SK-N-SH treated with all-trans-retinoic acid at 6 μM for 48 hours (cell line): ENCODE measurements at regions not wholly inside any gene's neighbourhood (a gene's known extent, or its start where the extent isn't known, plus 50 kb on each side); places are given as distances from the start of the nearest gene placed in this dataset.
"Not testable (repeated sequence)": the region's sequence is repeated elsewhere in the genome, so short reads cannot be mapped to it uniquely, and the experiment has no call there.

Experiments
- ATAC-seq: fragments of 200-7000 bp; cut with Tn5 transposase; 3 replicates; pipeline ENCODE4 v1.9.1; 2020; ENCODE audit warnings: mild to moderate bottlenecking, moderate library complexity
- ARNTL ChIP-seq: fragments of 450-650 bp; formaldehyde crosslinking; IDR thresholded peaks from 2 replicates; pipeline ENCODE4 v1.5.0; 2020; ENCODE audit warnings: low read depth, mild to moderate bottlenecking, moderate library complexity, borderline replicate concordance
- CREB5 ChIP-seq: fragments of 250-450 bp; sonication (Bioruptor Pico); IDR thresholded peaks from 2 replicates; pipeline ENCODE4 v1.5.1; 2020; ENCODE audit warnings: low read depth, mild to moderate bottlenecking, moderate library complexity
- CSDC2 ChIP-seq: fragments of 250-450 bp; sonication (Bioruptor Pico); IDR thresholded peaks from 2 replicates; pipeline ENCODE4 v1.5.0; 2020; ENCODE audit warnings: mild to moderate bottlenecking, moderate library complexity
- CSRNP3 ChIP-seq: fragments of 250-450 bp; sonication (Bioruptor Pico); IDR thresholded peaks from 2 replicates; pipeline ENCODE4 v1.5.1; 2021; ENCODE audit warnings: mild to moderate bottlenecking, moderate library complexity
- ESRRG ChIP-seq: fragments of 250-450 bp; sonication (Bioruptor Pico); IDR thresholded peaks from 2 replicates; pipeline ENCODE4 v1.6.1; 2021; ENCODE audit warnings: mild to moderate bottlenecking
- GLIS3 ChIP-seq: fragments of 250-450 bp; sonication (Bioruptor Pico); IDR thresholded peaks from 2 replicates; pipeline ENCODE4 v1.5.0; 2020; ENCODE audit warnings: mild to moderate bottlenecking, moderate library complexity
- ISL1 ChIP-seq: fragments of 250-450 bp; sonication (Bioruptor Pico); IDR thresholded peaks from 2 replicates; pipeline ENCODE4 v2.1.2; 2022; ENCODE audit warnings: mild to moderate bottlenecking, moderate library complexity
- OSR1 ChIP-seq: fragments of 250-450 bp; sonication (Bioruptor Pico); IDR thresholded peaks from 2 replicates; pipeline ENCODE4 v1.8.0; 2022; ENCODE audit warnings: moderate library complexity, mild to moderate bottlenecking, inconsistent platforms
- PATZ1 ChIP-seq: fragments of 250-450 bp; sonication (Bioruptor Pico); IDR thresholded peaks from 2 replicates; pipeline ENCODE4 v1.8.0; 2020; ENCODE audit warnings: mild to moderate bottlenecking, moderate library complexity, borderline replicate concordance
- POU6F1 ChIP-seq: fragments of 250-450 bp; sonication (Bioruptor Pico); IDR thresholded peaks from 2 replicates; pipeline ENCODE4 v1.8.0; 2021; ENCODE audit warnings: low read depth, mild to moderate bottlenecking, moderate library complexity, borderline replicate concordance
- PPARA ChIP-seq: fragments of 250-450 bp; sonication (Bioruptor Pico); IDR thresholded peaks from 2 replicates; pipeline ENCODE4 v1.5.0; 2020; ENCODE audit warnings: mild to moderate bottlenecking, borderline replicate concordance
- RARB ChIP-seq: fragments of 250-450 bp; sonication (Bioruptor Pico); IDR thresholded peaks from 2 replicates; pipeline ENCODE4 v1.8.0; 2021; ENCODE audit warnings: mild to moderate bottlenecking, moderate library complexity
- SNAI2 ChIP-seq: fragments of 250-450 bp; sonication (Bioruptor Pico); IDR thresholded peaks from 2 replicates; pipeline ENCODE4 v1.5.0; 2020; ENCODE audit warnings: mild to moderate bottlenecking, moderate library complexity
- TCF4 ChIP-seq: fragments of 250-450 bp; sonication (Bioruptor Pico); IDR thresholded peaks from 2 replicates; pipeline ENCODE4 v1.8.0; 2021; ENCODE audit warnings: mild to moderate bottlenecking, moderate library complexity, borderline replicate concordance
- TOX ChIP-seq: fragments of 250-450 bp; sonication (Bioruptor Pico); IDR thresholded peaks from 2 replicates; pipeline ENCODE4 v1.8.0; 2021; ENCODE audit warnings: mild to moderate bottlenecking, moderate library complexity, borderline replicate concordance
- TSHZ2 ChIP-seq: fragments of 250-450 bp; sonication (Bioruptor Pico); IDR thresholded peaks from 2 replicates; pipeline ENCODE4 v1.5.0; 2020; ENCODE audit warnings: mild to moderate bottlenecking, moderate library complexity
- ZFP3 ChIP-seq: fragments of 250-450 bp; sonication (Bioruptor Pico); IDR thresholded peaks from 2 replicates; pipeline ENCODE4 v1.5.0; 2020; ENCODE audit warnings: mild to moderate bottlenecking, moderate library complexity
- ZFP30 ChIP-seq: fragments of 450-650 bp; formaldehyde crosslinking; IDR thresholded peaks from 2 replicates; pipeline ENCODE4 v1.5.0; 2022; ENCODE audit warnings: mild to moderate bottlenecking, moderate library complexity
- ZNF70 ChIP-seq: fragments of 450-650 bp; formaldehyde crosslinking; IDR thresholded peaks from 2 replicates; pipeline ENCODE4 v1.5.0; 2020; ENCODE audit warnings: mild to moderate bottlenecking, moderate library complexity
- ZNF8 ChIP-seq: fragments of 450-650 bp; formaldehyde crosslinking; IDR thresholded peaks from 2 replicates; pipeline ENCODE4 v1.5.0; 2020; ENCODE audit warnings: mild to moderate bottlenecking, moderate library complexity

- ATAC-seq: no peak
- TF ChIP-seq CSRNP3 (no peak), ZNF70 (CRISPR knock-in tag) (no peak), OSR1 (CRISPR knock-in tag) (no peak), SNAI2 (CRISPR knock-in tag) (no peak), ZFP3 (CRISPR knock-in tag) (no peak), TSHZ2 (CRISPR knock-in tag) (no peak), GLIS3 (CRISPR knock-in tag) (no peak), ZNF8 (no peak), ZFP30 (CRISPR knock-in tag) (no peak), ESRRG (CRISPR knock-in tag) (no peak), CREB5 (CRISPR knock-in tag) (no peak), TOX (CRISPR knock-in tag) (no peak), PATZ1 (no peak), ISL1 (no peak), CSDC2 (CRISPR knock-in tag) (no peak), ARNTL (CRISPR knock-in tag) (no peak), TCF4 (CRISPR knock-in tag) (no peak), RARB (CRISPR knock-in tag) (no peak), PPARA (CRISPR knock-in tag) (no peak)
These were observed 79.2 kb upstream of the CEP126 start for GRCh38 chr11:101835506-101836063.

- not testable (repeated sequence) for ATAC-seq
These were observed 84.3 kb upstream of the CEP126 start for GRCh38 chr11:101830475-101830874.

GRCh38 chr11:101825531-101825930 lies 89.3 kb upstream of the CEP126 start:
- TF ChIP-seq ZNF8 (no peak), CSDC2 (CRISPR knock-in tag) (no peak), CREB5 (CRISPR knock-in tag) (no peak), ESRRG (CRISPR knock-in tag) (no peak), POU6F1 (CRISPR knock-in tag) (no peak), TCF4 (CRISPR knock-in tag) (no peak), ISL1 (no peak)
- no peak for ATAC-seq
